ENCODE measurements at regions not wholly inside any gene's neighbourhood (a gene's known extent, or its start where the extent isn't known, plus 50 kb on each side); places are given as distances from the start of the nearest gene placed in this dataset.
A peak's percentile ranks its signal among the peaks of the same experiment; 100 is the strongest.

- TF ChIP-seq, protein P1, sequence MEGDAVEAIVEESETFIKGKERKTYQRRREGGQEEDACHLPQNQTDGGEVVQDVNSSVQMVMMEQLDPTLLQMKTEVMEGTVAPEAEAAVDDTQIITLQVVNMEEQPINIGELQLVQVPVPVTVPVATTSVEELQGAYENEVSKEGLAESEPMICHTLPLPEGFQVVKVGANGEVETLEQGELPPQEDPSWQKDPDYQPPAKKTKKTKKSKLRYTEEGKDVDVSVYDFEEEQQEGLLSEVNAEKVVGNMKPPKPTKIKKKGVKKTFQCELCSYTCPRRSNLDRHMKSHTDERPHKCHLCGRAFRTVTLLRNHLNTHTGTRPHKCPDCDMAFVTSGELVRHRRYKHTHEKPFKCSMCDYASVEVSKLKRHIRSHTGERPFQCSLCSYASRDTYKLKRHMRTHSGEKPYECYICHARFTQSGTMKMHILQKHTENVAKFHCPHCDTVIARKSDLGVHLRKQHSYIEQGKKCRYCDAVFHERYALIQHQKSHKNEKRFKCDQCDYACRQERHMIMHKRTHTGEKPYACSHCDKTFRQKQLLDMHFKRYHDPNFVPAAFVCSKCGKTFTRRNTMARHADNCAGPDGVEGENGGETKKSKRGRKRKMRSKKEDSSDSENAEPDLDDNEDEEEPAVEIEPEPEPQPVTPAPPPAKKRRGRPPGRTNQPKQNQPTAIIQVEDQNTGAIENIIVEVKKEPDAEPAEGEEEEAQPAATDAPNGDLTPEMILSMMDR (conservative IDR thresholded peaks at IDR 0.05), result no peak
- no peak overlapping the region for H3K27ac ChIP-seq
Measured at GRCh38 chr1:229152311-229152710, 118.6 kb upstream of the RAB4A start.

DNA sequence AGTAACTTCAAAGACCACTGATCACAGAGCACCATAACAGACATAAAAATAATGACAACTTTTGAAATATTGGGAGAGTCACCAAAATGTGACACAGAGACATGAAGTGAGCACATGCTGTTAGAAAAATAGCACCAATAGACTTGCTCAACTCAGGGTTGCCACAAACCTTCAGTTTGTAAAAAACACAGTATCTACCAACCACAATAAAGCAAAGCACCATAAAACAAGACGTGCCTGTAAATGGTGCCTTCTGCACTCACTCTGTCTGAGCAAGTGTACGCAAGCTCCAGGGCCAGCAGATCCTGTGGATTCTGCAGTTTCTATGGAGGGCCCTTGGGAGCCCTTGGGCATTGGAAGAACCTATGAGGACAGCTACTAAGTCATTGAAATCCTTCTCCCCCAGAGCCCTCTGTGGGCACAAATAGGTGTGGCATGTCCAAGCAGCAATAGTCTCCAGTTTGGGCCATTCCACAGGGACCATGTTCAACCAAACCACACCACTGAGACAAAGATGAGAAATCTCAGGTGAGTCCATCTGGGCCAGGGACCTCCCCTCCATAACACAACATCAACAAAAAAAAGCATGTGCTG, 116.9 kb upstream of the RAB4A start:
- no peak overlapping the region for H3K27ac ChIP-seq
- TF ChIP-seq, protein P1 (conservative IDR thresholded peaks at IDR 0.05), result no peak

DNA sequence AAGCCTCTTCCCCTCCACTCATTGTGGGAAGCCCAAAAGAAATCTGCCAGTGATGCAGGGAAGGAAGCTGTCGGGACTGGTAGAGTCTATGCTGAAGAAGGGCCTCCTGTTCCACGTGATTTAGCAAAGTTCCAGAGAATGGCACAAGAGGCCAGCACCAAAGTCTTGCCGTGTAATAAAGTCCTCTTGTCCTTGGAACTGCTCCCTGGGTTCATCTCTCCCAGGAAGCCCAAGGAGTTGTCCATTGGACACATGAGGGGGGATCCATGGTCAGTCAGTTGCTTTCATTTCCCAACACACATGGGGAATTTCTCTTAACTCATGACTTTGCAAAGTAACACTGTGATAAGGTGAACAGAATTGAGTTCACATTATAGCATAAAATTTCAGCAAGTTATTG, 116.1 kb upstream of the RAB4A start:
- TF ChIP-seq, protein P1 (conservative IDR thresholded peaks at IDR 0.05), result no peak
- H3K27ac ChIP-seq, result no peak overlapping the region

DNA sequence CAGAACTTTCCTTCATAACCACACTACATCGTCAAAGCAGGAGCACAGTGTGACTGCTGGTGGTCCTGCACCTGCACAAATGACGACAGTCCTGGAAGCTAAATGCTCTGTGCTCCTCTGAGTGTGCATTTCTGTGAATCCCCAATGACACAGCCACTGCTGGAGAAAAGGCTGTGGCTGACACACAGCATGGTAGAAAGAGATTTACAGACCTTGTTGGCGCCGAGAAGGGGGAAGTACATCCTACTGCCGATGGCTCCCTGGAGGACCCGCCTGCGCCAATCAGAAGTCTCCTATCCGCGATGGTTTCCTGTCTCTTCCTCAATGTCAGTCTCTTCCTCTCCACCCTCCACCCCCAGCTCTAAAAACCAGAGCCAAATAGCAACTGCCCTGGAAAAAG, 115.4 kb upstream of the RAB4A start:
- TF ChIP-seq, protein P1 (conservative IDR thresholded peaks at IDR 0.05), result no peak

GRCh38 chr1:229156872-229157271, 114.0 kb upstream of the RAB4A start:
- TF ChIP-seq, protein P1 (conservative IDR thresholded peaks at IDR 0.05), result peak; percentile 75
- no peak overlapping the region for H3K27ac ChIP-seq

More for the DNA sequence above, 115.4 kb upstream of the RAB4A start:
- H3K27ac ChIP-seq, result no peak overlapping the region

GRCh38 chr1:229157480-229157879, 113.4 kb upstream of the RAB4A start:
- no peak overlapping the region for H3K27ac ChIP-seq
- TF ChIP-seq, protein P1 (conservative IDR thresholded peaks at IDR 0.05), result no peak

GRCh38 chr1:229158341-229158921, 112.5 kb upstream of the RAB4A start:
- H3K27ac ChIP-seq, result no peak overlapping the region
- TF ChIP-seq, protein P1 (conservative IDR thresholded peaks at IDR 0.05), result no peak
